GM18909 (cell line): ENCODE measurements at regions not wholly inside any gene's neighbourhood (a gene's known extent, or its start where the extent isn't known, plus 50 kb on each side); places are given as distances from the start of the nearest gene placed in this dataset.
"Not testable (repeated sequence)": the region's sequence is repeated elsewhere in the genome, so short reads cannot be mapped to it uniquely, and the experiment has no call there.

ENCODE experiments used
- ATAC-seq: cut with Tn5 transposase; IDR thresholded peaks from one replicate; pipeline ENCODE4 v1.9.1; 2021; ENCODE audit warnings: mild to moderate bottlenecking; ENCODE audit not compliant: unreplicated experiment, poor library complexity

GRCh38 chr2:6167592-6168138 is 475.5 kb downstream of the SOX11 start:
- ATAC-seq: no peak

GRCh38 chr2:6168485-6168884 is 476.3 kb downstream of the SOX11 start:
- ATAC-seq: no peak

- ATAC-seq: no peak
Observed at GRCh38 chr2:6171294-6171693, 479.1 kb downstream of the SOX11 start.

- ATAC-seq: no peak
Observed at GRCh38 chr2:6177811-6178210, 485.6 kb downstream of the SOX11 start.

GRCh38 chr2:6181525-6181924 is 489.3 kb downstream of the SOX11 start:
- ATAC-seq: no peak

- no peak for ATAC-seq
Observed at GRCh38 chr2:6181926-6182325, 489.7 kb downstream of the SOX11 start.

- ATAC-seq: no peak
Observed at GRCh38 chr2:6183226-6183625, 491.0 kb downstream of the SOX11 start.

- no peak for ATAC-seq
Observed at GRCh38 chr2:6184532-6185292, 492.5 kb downstream of the SOX11 start.

- no peak for ATAC-seq
Observed at GRCh38 chr2:6186332-6187151, 494.4 kb downstream of the SOX11 start.

GRCh38 chr2:6196449-6196848 is 504.3 kb downstream of the SOX11 start:
- ATAC-seq: no peak

GRCh38 chr2:6198370-6198919 is 506.3 kb downstream of the SOX11 start:
- not testable (repeated sequence) for ATAC-seq

- no peak for ATAC-seq
Observed at GRCh38 chr2:6202756-6203155, 510.6 kb downstream of the SOX11 start.

GRCh38 chr2:6203291-6203959 is 511.2 kb downstream of the SOX11 start:
- ATAC-seq: no peak

- no peak for ATAC-seq
Observed at GRCh38 chr2:6206882-6207281, 514.7 kb downstream of the SOX11 start.

GRCh38 chr2:6211236-6211635 is 519.1 kb downstream of the SOX11 start:
- ATAC-seq: no peak

GRCh38 chr2:6212491-6212890 is 520.3 kb downstream of the SOX11 start:
- no peak for ATAC-seq

- ATAC-seq: no peak
Observed at GRCh38 chr2:6213056-6213780, 521.0 kb downstream of the SOX11 start.

- ATAC-seq: no peak
Observed at GRCh38 chr2:6214471-6214870, 522.3 kb downstream of the SOX11 start.

GRCh38 chr2:6215053-6215452 is 522.9 kb downstream of the SOX11 start:
- ATAC-seq: no peak

- ATAC-seq: no peak
Observed at GRCh38 chr2:6216234-6216633, 524.0 kb downstream of the SOX11 start.
